PC-3 (cell line): ENCODE measurements at regions not wholly inside any gene's neighbourhood (a gene's known extent, or its start where the extent isn't known, plus 50 kb on each side); places are given as distances from the start of the nearest gene placed in this dataset.
"Not testable (repeated sequence)": the region's sequence is repeated elsewhere in the genome, so short reads cannot be mapped to it uniquely, and the experiment has no call there.

Source experiments
- ATAC-seq: fragments of 200-7000 bp; cut with Tn5 transposase; 2 replicates; pipeline ENCODE4 v1.9.1; 2020; ENCODE audit warnings: mild to moderate bottlenecking, moderate library complexity
- BruUV-seq: library from RNA; stranded (reverse); fragments of 400-500 nt; replicated peaks from 2 replicates; lab custom pipeline; 2021; lab: Mats Ljungman, UMichigan
- CTCF ChIA-PET: fragments of 300-600 bp; sonication (Branson Sonifier 250); formaldehyde crosslinking; loops from one replicate; lab custom pipeline; 2022; ENCODE audit warnings: antibody characterized with exemption; lab: Charles Lee
- POLR2A ChIA-PET: fragments of 300-600 bp; sonication (Branson Sonifier 250); formaldehyde crosslinking; loops from one replicate; lab custom pipeline; 2022; ENCODE audit warnings: antibody characterized with exemption; ENCODE audit not compliant: unreplicated experiment; lab: Charles Lee
- DNase-seq: peaks from one replicate; pipeline ENCODE4 v3.0.0-alpha.2; 2015
- H2AFZ ChIP-seq: fragments of 300-600 bp; sonication (generic); 2 replicates; pipeline ENCODE4 v1.6.0; 2016; ENCODE audit warnings: antibody characterized with exemption, low read length
- H3F3A ChIP-seq: fragments of 300-600 bp; sonication (generic); one replicate; pipeline ENCODE4 v1.6.0; 2017; ENCODE audit warnings: antibody characterized with exemption, low read length, control low read depth, mild to moderate bottlenecking; ENCODE audit not compliant: unreplicated experiment
- H3K27ac ChIP-seq: fragments of 300-600 bp; sonication (generic); 2 replicates; pipeline ENCODE4 v1.5.1; 2016; ENCODE audit warnings: mild to moderate bottlenecking, low read length
- H3K27me3 ChIP-seq: fragments of 300-600 bp; sonication (generic); 2 replicates; pipeline ENCODE4 v1.6.1; 2016; ENCODE audit warnings: low read length, mixed read lengths
- H3K36me3 ChIP-seq: fragments of 300-600 bp; sonication (generic); 2 replicates; pipeline ENCODE4 v1.6.1; 2016; ENCODE audit warnings: low read depth, mixed run types, low read length, mixed read lengths
- H3K4me1 ChIP-seq: fragments of 300-600 bp; sonication (generic); 2 replicates; pipeline ENCODE4 v1.5.1; 2016; ENCODE audit warnings: low read length; ENCODE audit not compliant: insufficient read depth
- H3K4me2 ChIP-seq: fragments of 300-600 bp; sonication (generic); 2 replicates; pipeline ENCODE4 v1.6.0; 2016; ENCODE audit warnings: low read length
- H3K4me3 ChIP-seq: fragments of 300-600 bp; sonication (generic); 2 replicates; pipeline ENCODE4 v1.5.1; 2016; ENCODE audit warnings: mild to moderate bottlenecking, low read length, mixed read lengths
- H3K79me2 ChIP-seq: fragments of 300-600 bp; sonication (generic); 2 replicates; pipeline ENCODE4 v1.6.1; 2017; ENCODE audit warnings: low read length, mixed read lengths
- H3K9ac ChIP-seq: fragments of 300-600 bp; sonication (generic); 2 replicates; pipeline ENCODE4 v1.6.0; 2016; ENCODE audit warnings: mild to moderate bottlenecking, low read length
- H3K9me2 ChIP-seq: fragments of 300-600 bp; sonication (generic); replicated peaks from 2 replicates; pipeline ENCODE4 v1.6.1; 2016; ENCODE audit warnings: mixed run types, low read length, mixed read lengths
- H3K9me3 ChIP-seq: fragments of 300-600 bp; sonication (generic); 2 replicates; pipeline ENCODE4 v1.6.1; 2016; ENCODE audit warnings: low read length, mixed read lengths
- H4K20me1 ChIP-seq: fragments of 300-600 bp; sonication (generic); 2 replicates; pipeline ENCODE4 v1.6.1; 2016; ENCODE audit warnings: low read length, mixed read lengths
- intact Hi-C: fragments of 100-400 bp; cut with micrococcal nuclease; formaldehyde crosslinking; loops from 2 replicates; pipeline ENCODE4 v1.9.0; 2023

GRCh38 chr1:234800563-234800962, 190.6 kb upstream of the IRF2BP2 start:
- ATAC-seq, intact Hi-C loops, H3K27ac ChIP-seq, H3K4me1 ChIP-seq, H3K36me3 ChIP-seq, H3K27me3 ChIP-seq, H3F3A ChIP-seq, BruUV-seq, H3K9me3 ChIP-seq, H4K20me1 ChIP-seq, H3K79me2 ChIP-seq, H3K9me2 ChIP-seq, H2AFZ ChIP-seq, H3K4me3 ChIP-seq, H3K9ac ChIP-seq, DNase-seq, POLR2A ChIA-PET, CTCF ChIA-PET, H3K4me2 ChIP-seq: not testable (repeated sequence)

GRCh38 chr1:234799021-234799689, 189.2 kb upstream of the IRF2BP2 start:
- CTCF ChIA-PET, H3K9me2 ChIP-seq, H3K4me3 ChIP-seq, H2AFZ ChIP-seq, DNase-seq, H3K4me1 ChIP-seq, H3K36me3 ChIP-seq, H3K4me2 ChIP-seq, H4K20me1 ChIP-seq, H3K27ac ChIP-seq, intact Hi-C loops, BruUV-seq, H3K9ac ChIP-seq, H3K27me3 ChIP-seq, H3K79me2 ChIP-seq, H3F3A ChIP-seq, H3K9me3 ChIP-seq, POLR2A ChIA-PET, ATAC-seq: not testable (repeated sequence)

- H3K9ac ChIP-seq, H3K4me2 ChIP-seq, H3K4me3 ChIP-seq, H3F3A ChIP-seq, H3K27me3 ChIP-seq, POLR2A ChIA-PET, CTCF ChIA-PET, BruUV-seq, H4K20me1 ChIP-seq, ATAC-seq, H3K9me2 ChIP-seq, intact Hi-C loops, H3K36me3 ChIP-seq, DNase-seq, H3K4me1 ChIP-seq, H3K27ac ChIP-seq, H3K9me3 ChIP-seq, H2AFZ ChIP-seq, H3K79me2 ChIP-seq: not testable (repeated sequence)
These were observed 187.2 kb upstream of the IRF2BP2 start for GRCh38 chr1:234797216-234797615.

- H3K4me1 ChIP-seq, intact Hi-C loops, H3K9me3 ChIP-seq, H3K4me2 ChIP-seq, ATAC-seq, H3K27me3 ChIP-seq, H3K79me2 ChIP-seq, H4K20me1 ChIP-seq, H3K9me2 ChIP-seq, BruUV-seq, H2AFZ ChIP-seq, H3K9ac ChIP-seq, H3K4me3 ChIP-seq, H3K36me3 ChIP-seq, CTCF ChIA-PET, H3F3A ChIP-seq, H3K27ac ChIP-seq, POLR2A ChIA-PET, DNase-seq: not testable (repeated sequence)
These were observed 186.4 kb upstream of the IRF2BP2 start for GRCh38 chr1:234796438-234796792.

DNA sequence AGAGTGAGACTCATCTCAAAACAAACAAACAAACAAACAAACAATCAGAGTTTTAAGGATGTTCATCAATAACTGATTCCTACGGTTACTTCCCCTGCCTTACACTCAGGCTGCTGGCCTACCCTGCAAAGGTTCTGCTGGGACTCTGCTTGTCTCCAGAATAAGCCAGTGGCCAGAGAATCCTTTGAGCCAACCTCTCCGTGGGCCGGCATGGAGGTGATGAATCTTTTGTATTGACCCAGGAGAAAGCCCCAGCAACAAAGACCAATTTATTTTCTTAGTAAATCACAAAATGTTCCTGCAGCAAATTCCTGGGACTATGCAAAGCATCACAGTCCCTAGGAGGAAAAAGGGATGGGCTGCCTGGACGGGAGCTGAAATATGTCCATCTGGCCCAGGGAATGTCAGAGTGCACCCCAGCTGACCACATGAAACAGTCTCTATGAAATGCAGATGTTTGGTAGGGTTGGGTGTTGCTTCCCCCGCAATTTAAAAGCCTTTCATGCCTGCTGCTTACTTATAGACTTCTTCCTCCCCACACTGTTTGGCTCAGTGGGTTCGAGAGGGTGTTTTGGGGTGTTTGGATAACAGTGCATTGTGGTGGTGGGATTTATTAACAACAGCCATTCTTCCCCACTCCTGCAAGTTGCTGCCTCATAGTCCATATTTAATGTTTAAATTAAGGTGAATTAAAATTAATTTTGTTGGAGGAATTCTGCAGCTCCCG, 185.9 kb upstream of the IRF2BP2 start:
- CTCF ChIA-PET, H3K27me3 ChIP-seq, POLR2A ChIA-PET, BruUV-seq, DNase-seq, H3K4me2 ChIP-seq, H3K27ac ChIP-seq, H4K20me1 ChIP-seq, H3K36me3 ChIP-seq, intact Hi-C loops, H3K79me2 ChIP-seq, H3F3A ChIP-seq, ATAC-seq, H3K4me1 ChIP-seq, H3K4me3 ChIP-seq, H2AFZ ChIP-seq, H3K9me3 ChIP-seq, H3K9ac ChIP-seq, H3K9me2 ChIP-seq: not testable (repeated sequence)

- POLR2A ChIA-PET, H3K9ac ChIP-seq, ATAC-seq: not testable (repeated sequence)
These were observed 185.0 kb upstream of the IRF2BP2 start for GRCh38 chr1:234795007-234795406.

More at GRCh38 chr1:234795007-234795406, 185.0 kb upstream of the IRF2BP2 start:
- H3K36me3 ChIP-seq, H3K4me2 ChIP-seq, H4K20me1 ChIP-seq, H2AFZ ChIP-seq, H3K27ac ChIP-seq, H3F3A ChIP-seq, H3K9me2 ChIP-seq, intact Hi-C loops, H3K4me3 ChIP-seq, H3K9me3 ChIP-seq, H3K4me1 ChIP-seq, CTCF ChIA-PET, H3K79me2 ChIP-seq, H3K27me3 ChIP-seq, DNase-seq, BruUV-seq: not testable (repeated sequence)
